ENCODE measurements at regions not wholly inside any gene's neighbourhood (a gene's known extent, or its start where the extent isn't known, plus 50 kb on each side); places are given as distances from the start of the nearest gene placed in this dataset.

DNA sequence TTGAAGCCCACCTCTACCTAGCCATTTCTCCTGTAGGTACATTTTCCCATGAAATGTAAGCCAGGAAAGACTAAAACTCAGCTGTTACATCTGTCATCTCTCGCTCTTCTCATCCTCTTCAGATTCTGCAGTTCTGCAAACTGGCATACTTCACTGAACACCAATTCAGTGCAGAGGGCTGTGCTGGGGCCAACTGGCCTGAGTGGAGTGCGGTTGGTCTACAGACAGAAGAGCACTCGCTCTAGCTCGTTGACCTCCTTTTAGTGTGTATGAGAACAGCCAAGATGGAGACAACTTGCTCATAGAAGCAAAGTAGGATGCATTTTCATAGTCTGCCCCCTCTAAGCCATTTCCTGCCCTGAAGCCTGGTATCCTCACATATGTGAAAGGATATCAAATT lies 862.6 kb downstream of the BCL11A start:
- no peak for DNase-seq (ENCODE audit: low read depth)
- no peak overlapping the region for H3K4me3 ChIP-seq (ENCODE audit: control insufficient read depth, low read depth, low read length)
- TF ChIP-seq, protein P1, sequence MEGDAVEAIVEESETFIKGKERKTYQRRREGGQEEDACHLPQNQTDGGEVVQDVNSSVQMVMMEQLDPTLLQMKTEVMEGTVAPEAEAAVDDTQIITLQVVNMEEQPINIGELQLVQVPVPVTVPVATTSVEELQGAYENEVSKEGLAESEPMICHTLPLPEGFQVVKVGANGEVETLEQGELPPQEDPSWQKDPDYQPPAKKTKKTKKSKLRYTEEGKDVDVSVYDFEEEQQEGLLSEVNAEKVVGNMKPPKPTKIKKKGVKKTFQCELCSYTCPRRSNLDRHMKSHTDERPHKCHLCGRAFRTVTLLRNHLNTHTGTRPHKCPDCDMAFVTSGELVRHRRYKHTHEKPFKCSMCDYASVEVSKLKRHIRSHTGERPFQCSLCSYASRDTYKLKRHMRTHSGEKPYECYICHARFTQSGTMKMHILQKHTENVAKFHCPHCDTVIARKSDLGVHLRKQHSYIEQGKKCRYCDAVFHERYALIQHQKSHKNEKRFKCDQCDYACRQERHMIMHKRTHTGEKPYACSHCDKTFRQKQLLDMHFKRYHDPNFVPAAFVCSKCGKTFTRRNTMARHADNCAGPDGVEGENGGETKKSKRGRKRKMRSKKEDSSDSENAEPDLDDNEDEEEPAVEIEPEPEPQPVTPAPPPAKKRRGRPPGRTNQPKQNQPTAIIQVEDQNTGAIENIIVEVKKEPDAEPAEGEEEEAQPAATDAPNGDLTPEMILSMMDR (conservative IDR thresholded peaks at IDR 0.05; ENCODE audit: control insufficient read depth, insufficient read depth, low read depth, low read length): no peak

DNA sequence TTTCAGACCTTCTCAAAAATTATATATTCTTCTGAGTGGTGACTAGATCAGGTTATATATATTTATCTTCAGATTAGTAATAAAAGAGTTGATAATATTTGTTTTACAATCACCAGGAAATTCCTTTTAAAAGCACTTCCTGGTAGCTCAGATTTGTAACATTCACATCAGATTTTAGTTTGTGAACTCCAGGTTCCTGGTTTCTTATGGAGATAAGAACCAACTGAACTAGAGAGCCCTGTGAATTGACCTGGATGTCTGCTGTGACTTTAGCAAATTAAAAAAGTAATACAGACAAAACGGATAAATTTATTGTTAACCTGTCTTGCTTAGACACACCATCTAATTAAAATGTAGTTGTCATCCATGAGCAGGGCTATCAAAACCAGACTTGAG lies 868.7 kb downstream of the BCL11A start:
- TF ChIP-seq, protein P1 (conservative IDR thresholded peaks at IDR 0.05; ENCODE audit: control insufficient read depth, insufficient read depth, low read depth, low read length): no peak
- H3K4me3 ChIP-seq (ENCODE audit: control insufficient read depth, low read depth, low read length): no peak overlapping the region
- no peak for DNase-seq (ENCODE audit: low read depth)

DNA sequence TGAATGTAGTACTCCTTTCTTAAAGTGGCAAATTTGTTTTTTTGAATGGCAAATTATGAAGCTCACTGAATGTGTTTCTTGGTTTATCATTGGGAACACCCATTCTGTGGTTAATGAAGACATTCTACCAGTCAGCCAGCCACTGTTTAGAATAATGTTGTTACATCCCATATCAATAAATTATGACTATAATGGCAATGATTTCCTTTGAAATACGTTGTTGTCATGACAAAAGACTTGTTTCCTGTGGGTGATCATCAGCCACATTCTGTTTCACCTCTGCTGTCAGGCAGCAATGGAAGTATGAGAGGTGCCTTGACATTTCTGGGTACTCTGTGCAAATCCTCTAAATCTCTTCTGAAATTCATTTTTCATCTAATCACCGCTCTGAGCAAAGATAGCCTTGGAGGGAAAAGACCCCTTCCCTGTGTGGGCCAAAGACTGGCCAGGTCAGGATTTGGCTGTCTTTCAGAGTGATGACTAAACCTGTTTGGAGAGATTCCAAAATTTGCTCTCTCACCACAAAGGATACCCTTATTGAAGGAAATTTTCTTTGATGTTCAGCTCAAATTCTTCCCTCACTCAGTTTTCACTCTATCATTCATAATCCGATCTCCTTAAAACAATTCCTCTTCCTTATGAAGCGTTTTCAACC lies 869.2 kb downstream of the BCL11A start:
- no peak for DNase-seq (ENCODE audit: low read depth)
- no peak overlapping the region for H3K4me3 ChIP-seq (ENCODE audit: control insufficient read depth, low read depth, low read length)
- TF ChIP-seq, protein P1 (conservative IDR thresholded peaks at IDR 0.05; ENCODE audit: control insufficient read depth, insufficient read depth, low read depth, low read length): no peak

DNA sequence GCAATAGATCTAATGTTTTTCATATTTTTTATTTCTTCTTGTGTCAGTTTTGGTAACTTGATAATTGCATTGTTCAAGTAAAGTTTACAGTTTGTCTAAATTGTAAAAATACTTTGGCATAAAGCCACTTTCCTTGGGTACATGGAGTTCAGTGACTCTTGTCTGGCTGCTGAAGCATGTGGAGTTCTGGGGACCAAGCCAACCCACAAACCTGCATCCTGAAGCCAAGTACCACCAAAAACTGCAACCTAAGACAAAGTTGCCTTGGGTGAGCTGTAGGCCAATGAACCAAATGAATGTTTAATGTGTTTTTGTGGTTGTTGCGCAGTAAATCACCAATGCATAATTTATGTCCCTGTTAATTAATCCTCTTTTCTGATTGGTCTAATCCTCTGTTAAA lies 872.6 kb downstream of the BCL11A start:
- TF ChIP-seq, protein P1 (conservative IDR thresholded peaks at IDR 0.05; ENCODE audit: control insufficient read depth, insufficient read depth, low read depth, low read length): no peak
- H3K4me3 ChIP-seq (ENCODE audit: control insufficient read depth, low read depth, low read length): no peak overlapping the region
- DNase-seq (ENCODE audit: low read depth): no peak

DNA sequence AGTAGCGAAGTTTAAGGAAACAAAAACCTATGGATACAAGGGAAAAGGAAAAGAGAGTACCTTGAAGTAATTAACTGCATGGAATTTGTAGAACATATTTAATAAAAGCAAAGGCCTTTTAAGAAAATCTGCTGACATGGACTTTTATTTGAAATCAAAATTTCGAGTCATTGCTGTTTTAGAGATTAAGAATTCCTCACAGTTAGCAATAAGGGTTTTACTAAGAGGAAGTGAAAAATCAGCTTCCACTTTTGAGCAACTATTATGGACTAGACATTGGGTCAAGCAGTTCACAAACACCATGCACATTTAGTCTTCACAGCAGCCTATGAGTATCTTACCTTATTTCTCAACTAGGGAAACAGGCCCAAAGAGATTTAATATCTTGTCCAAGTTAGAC lies 876.3 kb downstream of the BCL11A start:
- DNase-seq (ENCODE audit: low read depth): no peak
- TF ChIP-seq, protein P1 (conservative IDR thresholded peaks at IDR 0.05; ENCODE audit: control insufficient read depth, insufficient read depth, low read depth, low read length): no peak

DNA sequence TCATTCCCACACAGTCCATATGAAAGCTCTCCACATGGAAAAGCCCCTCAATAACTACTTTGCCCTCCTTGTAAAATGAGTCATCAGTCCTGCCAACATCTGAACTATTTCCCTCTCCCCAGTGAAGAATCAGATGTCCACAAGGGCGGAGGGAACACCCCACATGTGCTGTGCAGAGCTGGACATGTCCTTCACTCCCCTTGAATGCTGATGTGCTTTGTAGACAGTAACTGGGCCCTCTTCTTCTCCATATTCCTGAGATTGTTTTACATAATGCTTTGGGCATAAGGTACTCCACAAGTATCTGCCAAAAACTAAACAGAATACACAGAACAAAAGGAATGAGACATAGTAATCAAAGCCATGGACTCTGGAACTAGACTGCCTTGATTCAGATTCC lies 879.4 kb downstream of the BCL11A start:
- TF ChIP-seq, protein P1 (conservative IDR thresholded peaks at IDR 0.05; ENCODE audit: control insufficient read depth, insufficient read depth, low read depth, low read length): no peak
- no peak for DNase-seq (ENCODE audit: low read depth)
- no peak overlapping the region for H3K4me3 ChIP-seq (ENCODE audit: control insufficient read depth, low read depth, low read length)

More for the DNA sequence above, 876.3 kb downstream of the BCL11A start:
- H3K4me3 ChIP-seq (ENCODE audit: control insufficient read depth, low read depth, low read length): no peak overlapping the region

DNA sequence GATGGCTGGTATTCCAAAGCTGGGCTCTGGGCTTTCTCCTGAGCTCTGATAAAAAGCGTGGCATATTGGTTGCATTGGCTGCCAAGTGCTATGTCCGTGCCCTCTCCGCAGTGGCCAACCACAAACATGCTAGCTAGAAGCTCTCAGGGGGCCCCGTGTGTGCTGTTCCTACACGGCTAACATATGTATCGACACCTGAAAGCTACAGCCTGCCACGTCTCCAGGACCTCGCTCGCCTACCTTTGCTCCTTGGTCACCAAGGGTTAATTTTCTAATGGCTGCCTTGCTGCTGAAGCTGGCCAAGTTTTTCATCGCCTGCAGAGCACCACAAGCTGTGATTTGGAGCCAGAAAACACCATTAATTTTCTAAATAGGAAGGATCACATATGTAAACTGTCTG lies 888.4 kb downstream of the BCL11A start:
- DNase-seq (ENCODE audit: low read depth): no peak
- H3K4me3 ChIP-seq (ENCODE audit: control insufficient read depth, low read depth, low read length): no peak overlapping the region
- TF ChIP-seq, protein P1 (conservative IDR thresholded peaks at IDR 0.05; ENCODE audit: control insufficient read depth, insufficient read depth, low read depth, low read length): no peak
